ENCODE measurements at regions not wholly inside any gene's neighbourhood (a gene's known extent, or its start where the extent isn't known, plus 50 kb on each side); places are given as distances from the start of the nearest gene placed in this dataset.

GRCh38 chr1:90835661-90836344 is 118.7 kb upstream of the BARHL2 start:
- peak overlapping the region; percentile 16 to 25 for H3K4me3 ChIP-seq (replicated peaks in 1 of 2; ENCODE audit: low read depth in 2 of 2, low read length in 2 of 2)
- TF ChIP-seq, protein P1, sequence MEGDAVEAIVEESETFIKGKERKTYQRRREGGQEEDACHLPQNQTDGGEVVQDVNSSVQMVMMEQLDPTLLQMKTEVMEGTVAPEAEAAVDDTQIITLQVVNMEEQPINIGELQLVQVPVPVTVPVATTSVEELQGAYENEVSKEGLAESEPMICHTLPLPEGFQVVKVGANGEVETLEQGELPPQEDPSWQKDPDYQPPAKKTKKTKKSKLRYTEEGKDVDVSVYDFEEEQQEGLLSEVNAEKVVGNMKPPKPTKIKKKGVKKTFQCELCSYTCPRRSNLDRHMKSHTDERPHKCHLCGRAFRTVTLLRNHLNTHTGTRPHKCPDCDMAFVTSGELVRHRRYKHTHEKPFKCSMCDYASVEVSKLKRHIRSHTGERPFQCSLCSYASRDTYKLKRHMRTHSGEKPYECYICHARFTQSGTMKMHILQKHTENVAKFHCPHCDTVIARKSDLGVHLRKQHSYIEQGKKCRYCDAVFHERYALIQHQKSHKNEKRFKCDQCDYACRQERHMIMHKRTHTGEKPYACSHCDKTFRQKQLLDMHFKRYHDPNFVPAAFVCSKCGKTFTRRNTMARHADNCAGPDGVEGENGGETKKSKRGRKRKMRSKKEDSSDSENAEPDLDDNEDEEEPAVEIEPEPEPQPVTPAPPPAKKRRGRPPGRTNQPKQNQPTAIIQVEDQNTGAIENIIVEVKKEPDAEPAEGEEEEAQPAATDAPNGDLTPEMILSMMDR (IDR thresholded peaks at IDR 0.05; ENCODE audit: low read depth, low read length): no peak
- DNase-seq (ENCODE audit: low read depth in 2 of 2): no peak

DNA sequence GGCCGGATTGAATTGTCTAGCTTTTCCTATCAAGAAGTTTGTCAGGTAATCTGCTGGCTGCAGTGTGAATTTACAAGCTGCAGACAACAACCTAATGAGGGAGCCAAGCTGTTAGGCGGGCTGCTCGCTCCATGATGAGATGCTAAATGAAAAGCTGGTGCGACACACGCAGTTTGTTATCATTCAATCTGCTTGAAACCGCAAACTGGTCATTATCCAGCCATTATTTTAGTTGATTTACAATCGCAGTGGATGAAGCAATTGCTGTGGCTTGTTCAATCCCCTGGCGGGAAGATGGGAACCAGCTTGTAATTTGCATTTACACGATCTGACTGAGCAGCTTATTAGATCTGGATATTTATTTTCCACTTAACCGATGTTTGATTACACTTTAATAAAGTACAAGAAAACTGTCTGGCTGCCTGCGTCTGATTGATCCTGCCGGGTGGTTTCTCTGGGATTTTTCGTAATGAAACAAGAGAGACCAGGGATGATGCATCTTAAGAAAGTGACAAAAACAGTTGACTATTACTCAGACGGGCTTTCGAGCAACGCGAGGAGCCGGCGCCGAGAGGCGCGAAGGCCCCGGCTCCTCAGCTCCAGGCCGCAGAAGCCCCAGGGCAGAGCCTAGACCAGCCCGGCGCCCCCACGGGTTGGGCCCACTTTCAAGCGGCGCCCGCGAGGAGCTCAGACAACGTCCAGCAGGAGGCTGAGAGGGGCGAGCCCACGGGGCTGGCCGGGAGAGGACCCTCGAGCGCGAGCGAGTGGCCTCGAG is 118.0 kb upstream of the BARHL2 start:
- TF ChIP-seq, protein P1 (IDR thresholded peaks at IDR 0.05; ENCODE audit: low read depth, low read length): no peak
- no peak for DNase-seq (ENCODE audit: low read depth in 2 of 2)
- no peak overlapping the region for H3K4me3 ChIP-seq (replicated peaks in 1 of 2; ENCODE audit: low read depth in 2 of 2, low read length in 2 of 2)

GRCh38 chr1:90834354-90834885 is 117.3 kb upstream of the BARHL2 start:
- TF ChIP-seq, protein P1 (IDR thresholded peaks at IDR 0.05; ENCODE audit: low read depth, low read length): no peak
- H3K4me3 ChIP-seq (replicated peaks in 1 of 2; ENCODE audit: low read depth in 2 of 2, low read length in 2 of 2): no peak overlapping the region
- DNase-seq (ENCODE audit: low read depth in 2 of 2): no peak

DNA sequence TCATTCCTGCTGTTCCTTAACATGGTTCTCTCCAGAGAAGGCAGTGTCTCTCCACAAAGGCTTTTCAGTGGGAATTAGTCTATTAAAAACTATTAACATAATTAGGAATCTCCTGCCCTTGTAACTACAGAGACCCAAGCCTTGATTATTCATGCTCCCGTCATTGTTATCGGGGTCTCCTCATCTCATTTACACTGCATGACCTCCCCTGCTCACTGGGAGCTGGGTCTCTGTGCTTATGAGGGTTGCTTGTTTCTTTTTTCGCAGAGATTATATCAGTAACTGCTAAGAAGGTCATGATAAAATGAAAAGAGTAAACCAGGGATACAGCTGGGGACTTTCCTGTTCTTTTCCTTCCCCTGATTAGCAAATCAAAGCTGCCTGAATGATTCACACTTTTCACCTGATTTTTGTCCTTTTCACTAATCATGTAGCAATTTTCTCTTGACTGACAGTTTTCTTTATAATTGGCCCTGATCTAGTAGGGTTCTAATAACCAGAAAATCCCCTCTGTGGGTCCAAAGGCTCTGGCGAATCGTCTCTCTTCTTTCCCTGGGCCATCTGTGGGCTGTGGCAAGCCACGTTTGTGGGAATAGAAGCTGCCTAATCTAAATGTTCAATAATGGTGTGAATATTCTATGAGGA is 116.5 kb upstream of the BARHL2 start:
- TF ChIP-seq, protein P1 (IDR thresholded peaks at IDR 0.05; ENCODE audit: low read depth, low read length): no peak
- no peak for DNase-seq (ENCODE audit: low read depth in 2 of 2)
- H3K4me3 ChIP-seq (replicated peaks in 1 of 2; ENCODE audit: low read depth in 2 of 2, low read length in 2 of 2): no peak overlapping the region

DNA sequence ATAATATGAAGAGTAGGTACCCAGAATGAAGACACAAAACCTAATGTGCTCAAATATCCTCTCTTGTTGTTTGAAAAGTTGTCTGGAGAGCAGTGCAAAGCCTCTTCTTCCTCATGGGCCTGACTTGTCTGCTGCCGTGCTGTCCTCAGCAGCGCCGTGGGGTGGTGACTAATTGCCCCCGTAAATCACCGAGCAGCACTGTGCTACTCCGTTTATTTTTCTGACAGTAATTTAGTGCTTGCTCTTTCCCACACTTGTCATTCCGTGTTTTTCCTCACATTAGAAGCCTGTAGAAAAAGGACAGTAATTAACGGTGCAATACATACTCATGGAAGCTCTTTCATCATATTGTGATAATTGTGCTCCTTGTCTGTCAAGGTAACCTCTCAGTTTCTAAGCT is 114.8 kb upstream of the BARHL2 start:
- no peak overlapping the region for H3K4me3 ChIP-seq (replicated peaks in 1 of 2; ENCODE audit: low read depth in 2 of 2, low read length in 2 of 2)
- no peak for DNase-seq (ENCODE audit: low read depth in 2 of 2)
- TF ChIP-seq, protein P1 (IDR thresholded peaks at IDR 0.05; ENCODE audit: low read depth, low read length): no peak

GRCh38 chr1:90826834-90827233 is 109.7 kb upstream of the BARHL2 start:
- no peak overlapping the region for H3K4me3 ChIP-seq (replicated peaks in 1 of 2; ENCODE audit: low read depth in 2 of 2, low read length in 2 of 2)
- TF ChIP-seq, protein P1 (IDR thresholded peaks at IDR 0.05; ENCODE audit: low read depth, low read length): no peak
- DNase-seq (ENCODE audit: low read depth in 2 of 2): no peak

Measured in cardiac fibroblast (primary cell).